ENCODE measurements at regions not wholly inside any gene's neighbourhood (a gene's known extent, or its start where the extent isn't known, plus 50 kb on each side); places are given as distances from the start of the nearest gene placed in this dataset.

GRCh38 chr6:4185419-4185818, 50.0 kb upstream of the ECI2 start:
- no peak for TF ChIP-seq CTCF (IDR thresholded peaks at IDR 0.05 in 2 of 3, conservative IDR thresholded peaks at IDR 0.05 in 1 of 3; ENCODE audit: insufficient read depth in 2 of 3, low read depth in 1 of 3, low read length in 3 of 3)
- TF ChIP-seq KDM1A (IDR thresholded peaks at IDR 0.05), result no peak
- no peak for TF ChIP-seq RBM22 (IDR thresholded peaks at IDR 0.05; ENCODE audit: low read depth, low read length, poor library complexity, severe bottlenecking)
- TF ChIP-seq PHF21A (IDR thresholded peaks at IDR 0.05; ENCODE audit: borderline replicate concordance, low read depth), result no peak
- TF ChIP-seq POLR2H (tag; IDR thresholded peaks at IDR 0.05; ENCODE audit: low read depth), result no peak
- TF ChIP-seq NRF1 (conservative IDR thresholded peaks at IDR 0.05 in 1 of 2, IDR thresholded peaks at IDR 0.05 in 1 of 2), result no peak

Measured in K562 (cell line).